ENCODE measurements at regions not wholly inside any gene's neighbourhood (a gene's known extent, or its start where the extent isn't known, plus 50 kb on each side); places are given as distances from the start of the nearest gene placed in this dataset.

DNA sequence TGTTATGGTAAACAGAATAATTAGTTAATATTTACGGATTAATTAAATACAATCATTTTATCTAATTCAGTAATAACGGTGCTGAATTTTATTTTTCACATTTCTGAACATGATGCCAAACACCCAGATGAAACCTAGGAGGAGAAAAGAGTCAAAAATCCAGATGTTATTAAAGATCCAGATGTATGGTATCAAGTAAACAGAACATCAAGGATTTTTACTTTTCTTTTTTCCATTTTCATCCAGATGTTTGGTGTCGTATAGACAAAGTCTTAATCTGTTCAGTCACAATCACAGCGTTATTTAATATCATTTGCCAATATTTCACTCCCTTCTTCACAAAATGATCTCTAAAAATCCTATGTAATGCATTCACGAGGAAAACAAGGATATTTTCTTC is 64.0 kb upstream of the NR2F2 start (continued):
- TF ChIP-seq CREB1 (IDR thresholded peaks at IDR 0.05) (no peak), CREB1 (CRISPR knock-in tag; IDR thresholded peaks at IDR 0.05) (no peak), HNRNPLL (IDR thresholded peaks at IDR 0.05; ENCODE audit: low read depth, low read length, poor library complexity, severe bottlenecking) (no peak), ZFX (CRISPR knock-in tag; IDR thresholded peaks at IDR 0.05; ENCODE audit: low read depth) (no peak), RBAK (CRISPR knock-in tag; IDR thresholded peaks at IDR 0.05) (no peak)
- TF ChIP-seq, protein P1, sequence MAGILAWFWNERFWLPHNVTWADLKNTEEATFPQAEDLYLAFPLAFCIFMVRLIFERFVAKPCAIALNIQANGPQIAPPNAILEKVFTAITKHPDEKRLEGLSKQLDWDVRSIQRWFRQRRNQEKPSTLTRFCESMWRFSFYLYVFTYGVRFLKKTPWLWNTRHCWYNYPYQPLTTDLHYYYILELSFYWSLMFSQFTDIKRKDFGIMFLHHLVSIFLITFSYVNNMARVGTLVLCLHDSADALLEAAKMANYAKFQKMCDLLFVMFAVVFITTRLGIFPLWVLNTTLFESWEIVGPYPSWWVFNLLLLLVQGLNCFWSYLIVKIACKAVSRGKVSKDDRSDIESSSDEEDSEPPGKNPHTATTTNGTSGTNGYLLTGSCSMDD (CRISPR knock-in tag; IDR thresholded peaks at IDR 0.05), result no peak

DNA sequence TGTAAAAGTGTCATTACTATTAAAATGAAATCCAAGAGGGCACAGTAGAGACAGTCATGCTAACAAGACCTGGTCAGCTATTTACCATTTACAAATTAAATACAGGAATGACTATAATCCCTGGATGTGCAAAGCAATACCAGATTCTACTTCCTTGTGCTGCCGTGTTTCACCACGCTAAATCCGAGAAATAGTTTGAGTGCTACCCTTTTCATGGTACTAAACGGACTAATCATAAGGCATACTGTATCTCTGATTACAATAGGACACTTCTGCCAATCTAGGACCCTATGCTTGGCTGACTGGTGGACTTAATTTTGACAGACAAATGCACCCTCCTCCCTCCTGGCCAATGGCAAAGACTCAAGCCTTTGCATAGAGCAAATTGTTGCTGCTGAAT is 63.0 kb upstream of the NR2F2 start:
- Histone ChIP-seq H3K36me3 (replicated peaks in 1 of 2; ENCODE audit: control insufficient read depth in 1 of 2, insufficient read depth in 2 of 2, low read length in 2 of 2) (no peaks in the 10 kb centered on the region), H3K4me1 (ENCODE audit: insufficient read depth, low read length) (peaks cover 78% of the 10 kb centered on the region), H4K20me1 (ENCODE audit: insufficient read depth, low read length) (no peaks in the 10 kb centered on the region), H3K4me3 (replicated peaks in 1 of 3; ENCODE audit: insufficient read depth in 1 of 3, low read depth in 2 of 3, low read length in 3 of 3) (no peak overlapping the region), H3K27me3 (ENCODE audit: control insufficient read depth in 1 of 2, insufficient read depth in 2 of 2, low read length in 2 of 2) (no peaks in the 10 kb centered on the region), H3K79me2 (ENCODE audit: insufficient read depth, low read length) (no peaks in the 10 kb centered on the region), H3K9me3 (ENCODE audit: low read length) (no peaks in the 10 kb centered on the region), H3K4me2 (ENCODE audit: low read depth, low read length) (no peak overlapping the region), H3K9ac (ENCODE audit: insufficient read depth, low read depth, low read length) (no peak overlapping the region), H3K27ac (ENCODE audit: extremely low read length, insufficient read depth, low read length) (no peak overlapping the region), H2AFZ (ENCODE audit: low read length) (no peak overlapping the region)
- ATAC-seq (no peak), FAIRE-seq (no peak), DNase-seq (ENCODE audit: low spot score) (no peak)
- CTCF ChIA-PET (ENCODE audit: low intra/inter-chr PET ratio, low total read pairs), result no interaction called here
- intact Hi-C loops (cut with micrococcal nuclease; ENCODE audit: unreplicated experiment) (no loop called here), in situ Hi-C loops (cut with HindIII; ENCODE audit: extremely low pct_ligation_motif_present, low pct_unique_long_range_greater_than_20kb) (no loop called here)
- POLR2A ChIA-PET, result no interaction called here
- WGBS (ENCODE audit: low lambda C conversion rate), result 100% methylated on average over 4 of the region's 4 CpGs
- TF ChIP-seq ZNF225 (CRISPR knock-in tag; IDR thresholded peaks at IDR 0.05) (no peak), SMC3 (IDR thresholded peaks at IDR 0.05; ENCODE audit: low read length) (no peak), ZNF138 (CRISPR knock-in tag; IDR thresholded peaks at IDR 0.05; ENCODE audit: low read depth) (no peak), ZBTB1 (CRISPR knock-in tag; IDR thresholded peaks at IDR 0.05; ENCODE audit: borderline replicate concordance) (no peak)
- BruUV-seq (replicated peaks), result no TSS peak
